ENCODE measurements at regions not wholly inside any gene's neighbourhood (a gene's known extent, or its start where the extent isn't known, plus 50 kb on each side); places are given as distances from the start of the nearest gene placed in this dataset.

GRCh38 chr4:154687840-154688239 lies 56.0 kb upstream of the LRAT start:
- TF ChIP-seq CTCF (IDR thresholded peaks at IDR 0.05; ENCODE audit: poor library complexity, severe bottlenecking) = no peak
- no peak for TF ChIP-seq SMC3 (conservative IDR thresholded peaks at IDR 0.05; ENCODE audit: poor library complexity)
- TF ChIP-seq POLR2AphosphoS5 (IDR thresholded peaks at IDR 0.05) = no peak
- no peak for TF ChIP-seq EZH2 (IDR thresholded peaks at IDR 0.05; ENCODE audit: borderline replicate concordance, insufficient read depth, low read length, poor library complexity, severe bottlenecking)
- no peak for TF ChIP-seq REST (IDR thresholded peaks at IDR 0.05; ENCODE audit: borderline replicate concordance)
- no peak for TF ChIP-seq EP300 (conservative IDR thresholded peaks at IDR 0.05; ENCODE audit: poor library complexity, severe bottlenecking)
- no peak for TF ChIP-seq TAF1 (IDR thresholded peaks at IDR 0.05; ENCODE audit: low read depth)
- TF ChIP-seq RAD21 (conservative IDR thresholded peaks at IDR 0.05) = no peak
